Astrocyte of the cerebellum (primary cell): ENCODE measurements at regions not wholly inside any gene's neighbourhood (a gene's known extent, or its start where the extent isn't known, plus 50 kb on each side); places are given as distances from the start of the nearest gene placed in this dataset.

Source experiments
- DNase-seq: peaks from one replicate; pipeline ENCODE4 v3.0.0-alpha.2; 2011; ENCODE audit warnings: low read depth
- H3K4me3 ChIP-seq: 2 replicates; pipeline ENCODE4 v1.5.1; 2011; ENCODE audit warnings: mild to moderate bottlenecking, low read depth, low read length, moderate library complexity
- CTCF ChIP-seq: IDR thresholded peaks from 2 replicates; pipeline ENCODE4 v1.5.1; 2012; ENCODE audit warnings: low read length, low read depth, moderate library complexity, mild to moderate bottlenecking; ENCODE audit errors: missing control alignments
- in situ Hi-C: cut with HindIII; loops from 2 replicates; pipeline ENCODE4 v1.10.0; 2017; ENCODE audit warnings: low sequenced_read_pairs

GRCh38 chr3:81277853-81278252, 483.6 kb downstream of the GBE1 start:
- H3K4me3 ChIP-seq: no peak overlapping the region
- in situ Hi-C loops: no loop called here
- DNase-seq: peak; percentile 41
- TF ChIP-seq CTCF: no peak

GRCh38 chr3:81274671-81275070, 486.8 kb downstream of the GBE1 start:
- DNase-seq: no peak
- in situ Hi-C loops: no loop called here

GRCh38 chr3:81270603-81271379, 490.7 kb downstream of the GBE1 start:
- TF ChIP-seq CTCF: no peak
- no peak overlapping the region for H3K4me3 ChIP-seq
- in situ Hi-C loops: no loop called here
- DNase-seq: no peak

More at GRCh38 chr3:81274671-81275070, 486.8 kb downstream of the GBE1 start:
- TF ChIP-seq CTCF: no peak
- H3K4me3 ChIP-seq: no peak overlapping the region

- no peak overlapping the region for H3K4me3 ChIP-seq
- no peak for TF ChIP-seq CTCF
- no peak for DNase-seq
- in situ Hi-C loops: no loop called here
These were observed 492.9 kb downstream of the GBE1 start for GRCh38 chr3:81268526-81268925.

GRCh38 chr3:81261996-81262395, 499.4 kb downstream of the GBE1 start:
- in situ Hi-C loops: no loop called here

GRCh38 chr3:81255463-81255862, 506.0 kb downstream of the GBE1 start:
- TF ChIP-seq CTCF: no peak
- in situ Hi-C loops: no loop called here
- DNase-seq: no peak
- no peak overlapping the region for H3K4me3 ChIP-seq

More at GRCh38 chr3:81261996-81262395, 499.4 kb downstream of the GBE1 start:
- DNase-seq: no peak
- no peak overlapping the region for H3K4me3 ChIP-seq
- no peak for TF ChIP-seq CTCF
